Esophagus muscularis mucosa (tissue), 4 donors: ENCODE measurements at regions not wholly inside any gene's neighbourhood (a gene's known extent, or its start where the extent isn't known, plus 50 kb on each side); places are given as distances from the start of the nearest gene placed in this dataset.

Experiments used
- DNase-seq: peaks from one replicate; pipeline ENCODE4 v3.0.0-alpha.2; 2017; ENCODE audit errors: extremely low spot score
- H3K27ac ChIP-seq, 4 donors: fragments of 200-600 bp; sonication (generic); replicated peaks in 1 of 4; 1 replicate in 3 of 4; 2 replicates in 1 of 4; pipeline ENCODE4 v1.5.1; 2016 to 2019; ENCODE audit warnings: mild to moderate bottlenecking in 1 of 4
- H3K27me3 ChIP-seq, 4 donors: fragments of 200-600 bp; sonication (generic); one replicate each; pipeline versions ENCODE4 v1.5.1 to v1.6.0; 2016 to 2019
- H3K36me3 ChIP-seq, 4 donors: fragments of 200-600 bp; sonication (generic); one replicate each; pipeline ENCODE4 v1.5.1; 2016 to 2019
- H3K4me1 ChIP-seq, 4 donors: fragments of 200-600 bp; sonication (generic); one replicate each; pipeline ENCODE4 v1.5.1; 2016 to 2019
- H3K4me3 ChIP-seq, 4 donors: fragments of 200-600 bp; sonication (generic); 1 replicate in 2 of 4; 2 replicates in 2 of 4; pipeline ENCODE4 v1.5.1; 2016 to 2019; ENCODE audit warnings: mild to moderate bottlenecking in 4 of 4, moderate library complexity in 1 of 4
- H3K9me3 ChIP-seq, 4 donors: fragments of 200-600 bp; sonication (generic); 1 replicate in 3 of 4; 2 replicates in 1 of 4; pipeline ENCODE4 v1.5.1; 2016 to 2019
- EP300 ChIP-seq: sonication (generic); formaldehyde crosslinking; IDR thresholded peaks from one replicate; pipeline ENCODE4 v1.6.1; 2017; ENCODE audit warnings: antibody characterized with exemption
- POLR2A ChIP-seq: fragments of 450-650 bp; IDR thresholded peaks from one replicate; pipeline ENCODE4 v1.6.1; 2017; ENCODE audit warnings: antibody characterized with exemption, moderate library complexity, mild to moderate bottlenecking, low read depth
- POLR2AphosphoS5 ChIP-seq, 2 donors: sonication (generic); formaldehyde crosslinking; IDR thresholded peaks; one replicate each; pipeline ENCODE4 v1.6.1; 2017; ENCODE audit warnings: antibody characterized with exemption in 2 of 2
- WGBS: methylation state at CpG from one replicate; pipeline ENCODE4 v1.1.5; 2018; 5-methylcytosine and 5-hydroxymethylcytosine counted together
- intact Hi-C: fragments of 100-400 bp; cut with DNase I; formaldehyde crosslinking; loops from one replicate; pipeline ENCODE4 v1.15.1; 2023
- TF ChIP-seq, protein P1 (sequence below), 3 experiments: fragments of 200-600 bp in 2 of 3; fragments of 450-650 bp in 1 of 3; sonication (generic) in 2 of 3; IDR thresholded peaks; one replicate each; pipeline ENCODE4 v1.5.1; 2017 to 2019; ENCODE audit warnings: antibody characterized with exemption in 3 of 3, mild to moderate bottlenecking in 2 of 3, moderate library complexity in 1 of 3

DNA sequence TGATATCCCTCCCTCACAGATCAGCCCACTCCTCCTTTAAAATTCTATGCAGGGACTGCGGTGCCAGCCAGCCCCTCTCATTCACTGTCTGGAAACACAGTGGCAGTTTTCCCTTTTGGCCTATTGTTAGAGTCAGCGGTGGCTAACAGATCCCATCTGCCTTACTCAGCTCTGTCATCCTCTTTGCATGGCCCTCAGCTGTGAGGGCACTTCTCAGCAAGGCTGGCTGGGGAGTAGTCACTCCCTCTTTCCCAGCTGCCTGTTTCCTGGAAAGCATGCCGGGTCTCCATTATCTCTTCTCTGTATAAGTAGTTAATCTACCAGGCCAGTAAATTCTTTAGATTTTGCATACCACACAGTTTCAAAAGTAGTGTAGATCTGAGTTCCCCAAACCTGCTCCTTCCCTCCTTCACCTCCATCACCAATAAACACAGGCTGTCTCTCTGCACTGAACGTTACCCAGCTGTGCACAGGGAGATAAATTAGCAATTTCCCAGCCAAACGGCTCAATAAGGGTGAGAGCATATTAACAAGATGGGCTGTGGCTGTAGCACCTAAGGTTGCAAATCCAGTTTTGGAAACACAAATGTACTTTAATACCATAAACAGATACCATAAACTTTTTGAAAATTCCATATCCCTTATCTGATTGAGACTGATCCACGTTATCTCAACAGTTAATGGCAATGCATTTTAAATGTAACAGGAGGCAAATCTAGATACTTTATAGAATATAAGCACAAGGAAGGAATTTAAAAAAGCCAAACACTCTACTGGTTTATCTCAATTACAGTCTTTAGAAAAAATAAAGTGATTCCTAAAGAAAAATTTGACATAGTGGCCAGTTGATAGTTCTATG is 229.3 kb downstream of the ANKRD50 start:
- Histone ChIP-seq H3K9me3 (no peaks in the 10 kb centered on the region), H3K36me3 (no peaks in the 10 kb centered on the region), H3K4me1 (no peaks in the 10 kb centered on the region), H3K4me3 (no peak overlapping the region), H3K27ac (no peak overlapping the region), H3K27me3 (no peaks in the 10 kb centered on the region)
- TF ChIP-seq EP300, result no peak
- no peak for TF ChIP-seq POLR2AphosphoS5 (IDR thresholded peaks at IDR 0.05)
- no peak for TF ChIP-seq POLR2A
- TF ChIP-seq, protein P1, sequence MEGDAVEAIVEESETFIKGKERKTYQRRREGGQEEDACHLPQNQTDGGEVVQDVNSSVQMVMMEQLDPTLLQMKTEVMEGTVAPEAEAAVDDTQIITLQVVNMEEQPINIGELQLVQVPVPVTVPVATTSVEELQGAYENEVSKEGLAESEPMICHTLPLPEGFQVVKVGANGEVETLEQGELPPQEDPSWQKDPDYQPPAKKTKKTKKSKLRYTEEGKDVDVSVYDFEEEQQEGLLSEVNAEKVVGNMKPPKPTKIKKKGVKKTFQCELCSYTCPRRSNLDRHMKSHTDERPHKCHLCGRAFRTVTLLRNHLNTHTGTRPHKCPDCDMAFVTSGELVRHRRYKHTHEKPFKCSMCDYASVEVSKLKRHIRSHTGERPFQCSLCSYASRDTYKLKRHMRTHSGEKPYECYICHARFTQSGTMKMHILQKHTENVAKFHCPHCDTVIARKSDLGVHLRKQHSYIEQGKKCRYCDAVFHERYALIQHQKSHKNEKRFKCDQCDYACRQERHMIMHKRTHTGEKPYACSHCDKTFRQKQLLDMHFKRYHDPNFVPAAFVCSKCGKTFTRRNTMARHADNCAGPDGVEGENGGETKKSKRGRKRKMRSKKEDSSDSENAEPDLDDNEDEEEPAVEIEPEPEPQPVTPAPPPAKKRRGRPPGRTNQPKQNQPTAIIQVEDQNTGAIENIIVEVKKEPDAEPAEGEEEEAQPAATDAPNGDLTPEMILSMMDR (IDR thresholded peaks at IDR 0.05), result no peak
- intact Hi-C loops, result no loop called here
- 59% methylated on average over 6 of the region's 6 CpGs for WGBS
- no peak for DNase-seq

DNA sequence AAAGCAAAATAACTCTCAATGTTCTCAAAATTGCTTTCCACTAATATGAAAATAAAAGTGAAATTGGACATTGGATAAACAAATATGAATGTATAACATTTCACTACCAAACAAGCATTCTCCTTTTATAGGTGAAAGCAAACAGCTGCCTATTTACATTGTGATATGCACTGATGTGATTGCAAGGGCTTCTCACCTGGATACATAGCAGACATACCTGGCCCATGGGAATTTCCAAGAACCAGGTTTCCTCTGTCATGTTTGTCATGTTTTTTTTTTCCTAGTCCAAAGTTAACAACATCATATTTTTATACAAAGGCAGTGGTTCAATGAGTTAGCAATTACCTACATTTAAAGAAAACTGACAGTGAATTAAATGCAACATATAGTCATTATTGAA is 228.5 kb downstream of the ANKRD50 start:
- Histone ChIP-seq H3K36me3 (no peaks in the 10 kb centered on the region), H3K27me3 (no peaks in the 10 kb centered on the region), H3K9me3 (no peaks in the 10 kb centered on the region), H3K4me1 (no peaks in the 10 kb centered on the region), H3K4me3 (no peak overlapping the region), H3K27ac (no peak overlapping the region)
- intact Hi-C loops, result no loop called here
- TF ChIP-seq, protein P1 (IDR thresholded peaks at IDR 0.05), result no peak
- TF ChIP-seq POLR2A (no peak), POLR2AphosphoS5 (IDR thresholded peaks at IDR 0.05) (no peak), EP300 (no peak)
- DNase-seq, result no peak

DNA sequence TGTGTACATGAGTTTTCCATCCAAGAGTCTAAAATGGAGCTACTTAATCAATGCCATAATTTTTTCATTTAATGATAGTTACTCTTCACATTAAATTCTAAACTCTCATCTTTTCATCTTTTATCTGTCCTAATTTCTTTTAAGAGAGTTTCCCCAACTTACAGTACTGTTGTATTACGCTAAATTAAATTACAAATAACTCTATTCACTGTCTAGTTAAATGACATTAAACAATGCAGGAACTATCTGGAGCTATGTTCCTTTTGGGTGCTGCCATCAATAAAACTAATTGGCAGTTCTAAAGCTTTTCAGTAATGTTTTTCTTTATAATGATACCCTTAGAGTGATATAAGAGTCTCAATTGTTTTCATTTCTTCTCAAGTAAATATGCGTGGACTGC is 227.6 kb downstream of the ANKRD50 start:
- Histone ChIP-seq H3K27ac (no peak overlapping the region), H3K4me3 (no peak overlapping the region), H3K27me3 (no peaks in the 10 kb centered on the region), H3K9me3 (no peaks in the 10 kb centered on the region), H3K4me1 (no peaks in the 10 kb centered on the region), H3K36me3 (no peaks in the 10 kb centered on the region)
- WGBS, result 93% methylated on average over 2 of the region's 2 CpGs
- TF ChIP-seq POLR2AphosphoS5 (IDR thresholded peaks at IDR 0.05), result no peak
- TF ChIP-seq POLR2A, result no peak
- TF ChIP-seq, protein P1 (IDR thresholded peaks at IDR 0.05), result no peak
- no peak for TF ChIP-seq EP300
- DNase-seq, result no peak
- intact Hi-C loops, result no loop called here

DNA sequence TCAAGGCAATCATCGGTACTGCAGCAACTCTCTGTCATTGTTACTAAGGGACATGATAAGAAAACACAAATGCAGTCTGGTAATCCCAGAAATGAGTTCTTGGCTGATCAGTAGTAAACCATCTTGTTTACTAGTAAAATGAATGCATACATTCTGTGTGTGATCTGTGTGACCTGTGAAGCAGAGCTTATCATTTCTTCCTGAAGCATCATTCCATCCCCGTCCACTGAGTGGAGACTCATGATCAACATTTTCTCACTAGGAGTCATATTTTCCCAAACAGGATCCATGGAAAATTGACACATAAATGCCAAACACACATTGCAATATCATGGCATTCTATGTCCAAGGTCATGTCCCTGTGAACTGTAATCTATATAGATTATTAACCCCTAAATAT is 226.1 kb downstream of the ANKRD50 start:
- H3K4me3 ChIP-seq, result no peak overlapping the region
- TF ChIP-seq POLR2A (no peak), EP300 (no peak)
- intact Hi-C loops, result no loop called here
- H3K4me1 ChIP-seq, result no peaks in the 10 kb centered on the region
- H3K27me3 ChIP-seq, result no peaks in the 10 kb centered on the region
- H3K27ac ChIP-seq, result no peak overlapping the region
- 92% methylated on average over 2 of the region's 2 CpGs for WGBS
- no peak for DNase-seq
- H3K9me3 ChIP-seq, result no peaks in the 10 kb centered on the region
- H3K36me3 ChIP-seq, result no peaks in the 10 kb centered on the region

DNA sequence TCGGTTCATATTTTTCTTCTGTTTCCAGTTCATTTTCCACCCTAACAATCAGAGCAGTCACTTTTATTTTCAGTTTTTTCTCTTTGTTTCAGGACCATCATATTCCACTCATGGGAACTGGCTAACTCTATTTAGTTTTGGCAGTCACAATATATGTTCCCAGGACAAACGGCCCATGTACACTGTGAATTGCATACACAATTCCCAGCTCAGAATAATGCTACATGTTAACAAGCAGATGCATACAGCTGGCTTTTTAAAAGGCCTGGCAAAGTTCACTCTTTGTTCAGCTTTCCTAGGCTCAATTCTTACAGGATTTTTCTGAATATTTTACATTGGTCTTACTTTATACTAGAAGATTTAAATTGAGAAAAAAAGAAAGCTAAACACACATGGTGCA is 224.9 kb downstream of the ANKRD50 start:
- Histone ChIP-seq H3K4me1 (no peaks in the 10 kb centered on the region), H3K27ac (no peak overlapping the region), H3K36me3 (no peaks in the 10 kb centered on the region), H3K27me3 (no peaks in the 10 kb centered on the region), H3K4me3 (no peak overlapping the region), H3K9me3 (no peaks in the 10 kb centered on the region)
- 56% methylated on average over 2 of the region's 2 CpGs for WGBS
- DNase-seq, result no peak
- intact Hi-C loops, result no loop called here
- TF ChIP-seq EP300 (no peak), POLR2A (no peak), POLR2AphosphoS5 (IDR thresholded peaks at IDR 0.05) (no peak)
- TF ChIP-seq, protein P1 (IDR thresholded peaks at IDR 0.05), result no peak
